ENCODE measurements at regions not wholly inside any gene's neighbourhood (a gene's known extent, or its start where the extent isn't known, plus 50 kb on each side); places are given as distances from the start of the nearest gene placed in this dataset.

DNA sequence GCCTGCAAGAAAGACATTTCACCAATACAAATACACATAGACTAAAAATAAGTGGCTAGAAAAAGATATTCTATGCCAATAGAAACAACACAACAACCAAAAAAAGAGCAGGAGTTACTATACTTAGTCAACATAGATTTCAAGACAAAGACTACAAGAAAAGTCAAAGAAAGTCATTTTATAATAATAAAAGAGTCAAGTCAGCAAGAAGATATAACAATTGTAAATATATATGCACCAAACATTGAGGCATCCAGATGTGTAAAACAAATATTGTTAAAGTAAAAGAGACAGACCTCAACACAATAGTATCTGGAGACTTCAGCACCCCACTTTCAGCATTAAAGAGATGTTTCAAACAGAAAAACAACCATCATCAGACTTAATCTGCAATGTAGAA lies 104.6 kb downstream of the AMY1C start:
- ATAC-seq = no peak
- in situ Hi-C loops (cut with MboI; ENCODE audit: low sequenced_read_pairs in 4 of 4) (no loop called here), intact Hi-C loops (cut with DNase I; ENCODE audit: low total_unique reads) (no loop called here)
- Histone ChIP-seq H3K4me3 (no peak overlapping the region), H3K27me3 (no peaks in the 10 kb centered on the region), H3K36me3 (no peaks in the 10 kb centered on the region), H3K4me1 (no peaks in the 10 kb centered on the region), H3K9me3 (no peaks in the 10 kb centered on the region), H3K27ac (no peak overlapping the region)
- no peak for TF ChIP-seq POLR2A (IDR thresholded peaks at IDR 0.05)
- TF ChIP-seq, protein P1, sequence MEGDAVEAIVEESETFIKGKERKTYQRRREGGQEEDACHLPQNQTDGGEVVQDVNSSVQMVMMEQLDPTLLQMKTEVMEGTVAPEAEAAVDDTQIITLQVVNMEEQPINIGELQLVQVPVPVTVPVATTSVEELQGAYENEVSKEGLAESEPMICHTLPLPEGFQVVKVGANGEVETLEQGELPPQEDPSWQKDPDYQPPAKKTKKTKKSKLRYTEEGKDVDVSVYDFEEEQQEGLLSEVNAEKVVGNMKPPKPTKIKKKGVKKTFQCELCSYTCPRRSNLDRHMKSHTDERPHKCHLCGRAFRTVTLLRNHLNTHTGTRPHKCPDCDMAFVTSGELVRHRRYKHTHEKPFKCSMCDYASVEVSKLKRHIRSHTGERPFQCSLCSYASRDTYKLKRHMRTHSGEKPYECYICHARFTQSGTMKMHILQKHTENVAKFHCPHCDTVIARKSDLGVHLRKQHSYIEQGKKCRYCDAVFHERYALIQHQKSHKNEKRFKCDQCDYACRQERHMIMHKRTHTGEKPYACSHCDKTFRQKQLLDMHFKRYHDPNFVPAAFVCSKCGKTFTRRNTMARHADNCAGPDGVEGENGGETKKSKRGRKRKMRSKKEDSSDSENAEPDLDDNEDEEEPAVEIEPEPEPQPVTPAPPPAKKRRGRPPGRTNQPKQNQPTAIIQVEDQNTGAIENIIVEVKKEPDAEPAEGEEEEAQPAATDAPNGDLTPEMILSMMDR (IDR thresholded peaks at IDR 0.05 in 4 of 5, conservative IDR thresholded peaks at IDR 0.05 in 1 of 5) = no peak
- DNase-seq = no peak

DNA sequence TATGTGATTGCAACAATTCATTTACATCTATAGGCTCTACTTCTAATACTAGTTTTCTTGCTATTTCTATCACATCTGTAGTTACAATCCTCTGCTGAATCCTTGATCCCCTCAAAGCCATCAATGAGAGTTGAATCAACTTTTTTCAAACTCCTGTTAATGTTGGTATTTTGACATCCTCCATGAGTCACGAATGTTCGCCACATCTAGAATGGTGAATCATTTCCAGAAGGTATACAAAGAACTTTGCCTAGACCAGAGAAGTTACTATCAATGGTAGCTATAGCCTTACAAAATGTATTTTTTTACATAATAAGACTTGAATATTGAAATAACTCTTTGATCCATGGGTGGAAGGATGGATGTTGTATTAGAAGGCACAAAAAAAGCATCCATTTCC lies 110.0 kb downstream of the AMY1C start:
- ATAC-seq (no peak), DNase-seq (no peak)
- no peak overlapping the region for H3K4me3 ChIP-seq
- H3K9me3 ChIP-seq = no peaks in the 10 kb centered on the region
- H3K27me3 ChIP-seq = no peaks in the 10 kb centered on the region
- no peak for TF ChIP-seq POLR2A (IDR thresholded peaks at IDR 0.05)
- TF ChIP-seq, protein P1 (IDR thresholded peaks at IDR 0.05 in 4 of 5, conservative IDR thresholded peaks at IDR 0.05 in 1 of 5) = no peak
- intact Hi-C loops (cut with DNase I; ENCODE audit: low total_unique reads) = no loop called here
- no peak overlapping the region for H3K27ac ChIP-seq
- no peaks in the 10 kb centered on the region for H3K36me3 ChIP-seq
- in situ Hi-C loops (cut with MboI; ENCODE audit: low sequenced_read_pairs in 4 of 4) = no loop called here
- H3K4me1 ChIP-seq = no peaks in the 10 kb centered on the region

DNA sequence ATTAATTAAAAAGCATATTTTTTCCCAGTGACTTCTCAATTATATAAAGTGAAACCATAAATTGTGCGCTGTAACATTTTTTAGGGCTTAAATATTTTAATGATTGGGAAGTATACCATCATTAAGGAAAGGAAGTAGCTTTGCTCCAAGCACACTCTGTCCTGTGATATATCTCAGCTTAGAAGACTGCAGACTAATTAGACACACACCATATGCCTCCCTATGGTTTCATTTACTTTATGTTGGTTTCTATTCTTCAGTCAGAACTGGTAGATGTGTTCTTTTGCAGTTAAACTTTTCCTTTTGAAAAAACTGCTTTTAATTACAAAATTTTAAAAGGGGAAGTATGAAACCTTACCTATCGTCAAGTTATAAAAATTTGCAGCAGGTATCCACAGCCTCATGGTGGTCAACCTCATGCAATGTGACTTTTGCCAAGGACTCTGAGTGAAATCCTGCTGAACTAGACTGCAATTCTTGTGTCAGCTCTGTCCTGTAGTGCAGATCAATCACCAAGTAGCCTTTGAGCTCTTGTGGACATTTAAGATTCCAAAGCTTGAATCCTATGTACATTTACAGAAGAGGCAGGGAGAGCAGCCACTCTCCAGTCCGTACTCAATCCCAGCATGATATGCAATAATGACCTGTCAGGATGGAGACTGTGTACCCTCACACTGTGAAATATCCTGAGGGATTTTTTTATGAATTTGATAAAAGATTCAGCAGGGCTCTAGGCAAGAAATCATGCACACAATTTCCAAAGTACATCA lies 149.1 kb downstream of the AMY1C start:
- intact Hi-C loops (cut with DNase I; ENCODE audit: low total_unique reads) (no loop called here), in situ Hi-C loops (cut with MboI; ENCODE audit: low sequenced_read_pairs in 4 of 4) (no loop called here)
- DNase-seq (no peak), ATAC-seq (no peak)
- no peaks in the 10 kb centered on the region for H3K36me3 ChIP-seq
- H3K4me1 ChIP-seq = no peaks in the 10 kb centered on the region
- TF ChIP-seq POLR2A (IDR thresholded peaks at IDR 0.05) = no peak
- TF ChIP-seq, protein P1 (IDR thresholded peaks at IDR 0.05 in 4 of 5, conservative IDR thresholded peaks at IDR 0.05 in 1 of 5) = no peak
- H3K27me3 ChIP-seq = no peaks in the 10 kb centered on the region
- H3K27ac ChIP-seq = no peak overlapping the region
- H3K9me3 ChIP-seq = no peaks in the 10 kb centered on the region
- H3K4me3 ChIP-seq = no peak overlapping the region

DNA sequence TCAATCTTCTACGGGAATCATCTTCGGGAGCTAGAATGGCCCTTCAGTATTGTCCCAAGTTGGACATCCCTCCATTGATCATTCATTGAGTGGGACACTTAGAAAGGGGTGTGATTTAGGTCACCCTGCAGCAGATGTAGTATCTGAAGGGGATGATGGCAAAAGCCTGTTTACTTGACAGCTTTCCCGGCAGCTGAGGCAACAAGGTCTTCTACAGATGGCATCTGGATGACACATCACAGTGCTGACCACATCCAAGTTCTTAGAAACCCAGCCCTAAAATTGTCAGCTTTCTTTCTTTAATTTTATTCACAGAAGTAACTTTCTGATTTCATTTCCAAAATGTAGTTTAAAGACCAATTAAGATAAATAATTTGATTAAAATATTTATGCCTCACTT lies 150.3 kb downstream of the AMY1C start:
- no peak overlapping the region for H3K27ac ChIP-seq
- no peaks in the 10 kb centered on the region for H3K9me3 ChIP-seq
- in situ Hi-C loops (cut with MboI; ENCODE audit: low sequenced_read_pairs in 4 of 4) (no loop called here), intact Hi-C loops (cut with DNase I; ENCODE audit: low total_unique reads) (no loop called here)
- no peaks in the 10 kb centered on the region for H3K4me1 ChIP-seq
- H3K27me3 ChIP-seq = no peaks in the 10 kb centered on the region
- DNase-seq (no peak), ATAC-seq (peak; percentile 50 to 54)
- TF ChIP-seq, protein P1 (IDR thresholded peaks at IDR 0.05 in 4 of 5, conservative IDR thresholded peaks at IDR 0.05 in 1 of 5) = no peak
- no peak for TF ChIP-seq POLR2A (IDR thresholded peaks at IDR 0.05)
- H3K36me3 ChIP-seq = no peaks in the 10 kb centered on the region
- no peak overlapping the region for H3K4me3 ChIP-seq

DNA sequence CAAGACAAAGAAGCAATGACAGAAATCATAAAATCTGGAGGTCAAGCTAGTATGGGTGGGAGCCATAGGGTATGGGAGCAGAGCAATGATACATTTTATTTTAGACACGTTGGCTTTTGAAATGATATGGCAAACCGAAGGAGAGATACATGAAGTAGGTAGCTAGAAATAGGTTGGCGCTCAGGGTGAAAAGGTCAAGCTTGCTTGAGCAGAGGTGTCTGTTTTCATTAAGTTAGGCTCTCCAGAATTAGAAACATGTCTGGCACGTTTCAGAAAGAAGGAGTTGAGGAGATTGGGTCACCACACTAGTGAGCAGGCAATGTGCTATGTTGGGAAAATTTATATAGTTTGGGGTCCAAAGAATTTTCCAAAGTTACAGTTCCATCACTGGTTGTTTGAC lies 151.4 kb downstream of the AMY1C start:
- peak in 1 of 2 donors; percentile 35 for DNase-seq
- intact Hi-C loops (cut with DNase I; ENCODE audit: low total_unique reads) = no loop called here
- H3K27me3 ChIP-seq = no peaks in the 10 kb centered on the region
- TF ChIP-seq POLR2A (IDR thresholded peaks at IDR 0.05) = no peak
- TF ChIP-seq, protein P1 (IDR thresholded peaks at IDR 0.05 in 4 of 5, conservative IDR thresholded peaks at IDR 0.05 in 1 of 5) = no peak
- no peaks in the 10 kb centered on the region for H3K36me3 ChIP-seq
- H3K4me3 ChIP-seq = no peak overlapping the region
- H3K27ac ChIP-seq = peak overlapping the region in 1 of 4 donors; percentile 18
- no peaks in the 10 kb centered on the region for H3K9me3 ChIP-seq
- H3K4me1 ChIP-seq = no peaks in the 10 kb centered on the region
- in situ Hi-C loops (cut with MboI; ENCODE audit: low sequenced_read_pairs in 4 of 4) = no loop called here
- peak; percentile 86 to 93 for ATAC-seq
